GM12878 (cell line): ENCODE measurements at regions not wholly inside any gene's neighbourhood (a gene's known extent, or its start where the extent isn't known, plus 50 kb on each side); places are given as distances from the start of the nearest gene placed in this dataset.

ENCODE experiments used
- ATAC-seq: fragments of 200-7000 bp; cut with Tn5 transposase; 3 replicates; pipeline ENCODE4 v1.9.1; 2020; ENCODE audit warnings: mild to moderate bottlenecking, moderate library complexity
- BruUV-seq: library from RNA; stranded (reverse); fragments of 400-500 nt; replicated peaks from 2 replicates; lab custom pipeline; 2021; lab: Mats Ljungman, UMichigan
- CTCF ChIA-PET: fragments of 300-600 bp; sonication (Branson Sonifier 250); formaldehyde crosslinking; extraction: SDS; loops from one replicate; lab custom pipeline; 2021; ENCODE audit warnings: inconsistent platforms; lab: Yijun Ruan, JAX
- POLR2A ChIA-PET: fragments of 350-600 bp; formaldehyde crosslinking; extraction: SDS; loops from one replicate; lab custom pipeline; 2021; ENCODE audit warnings: inconsistent platforms; lab: Charles Lee
- RAD21 ChIA-PET: fragments of 300-600 bp; sonication (Branson Sonifier 250); formaldehyde crosslinking; loops from one replicate; lab custom pipeline; 2023; ENCODE audit warnings: antibody characterized with exemption; ENCODE audit not compliant: unreplicated experiment; lab: Charles Lee
- SMC1A ChIA-PET: fragments of 300-600 bp; sonication (Branson Sonifier 250); formaldehyde crosslinking; loops from one replicate; lab custom pipeline; 2023; ENCODE audit not compliant: unreplicated experiment, uncharacterized antibody; lab: Charles Lee
- DNase-seq: peaks from one replicate; pipeline ENCODE4 v3.0.0-alpha.2; 2011; ENCODE audit warnings: low read depth, low spot score
- FAIRE-seq: peaks from 3 replicates; lab custom pipeline; 2011; peaks lifted over from hg19 to GRCh38; lab: Jason Lieb, UNC
- H2AFZ ChIP-seq: 2 replicates; pipeline ENCODE4 v1.6.0; 2011; ENCODE audit warnings: low read depth, low read length, control low read depth; ENCODE audit not compliant: control insufficient read depth
- H3K27ac ChIP-seq: 2 replicates; pipeline ENCODE4 v1.5.1; 2011; ENCODE audit warnings: control low read depth; ENCODE audit not compliant: control insufficient read depth, insufficient read depth
- H3K27me3 ChIP-seq, 2 experiments: replicated peaks in 1 of 2; 2 replicates each; pipeline versions ENCODE4 v1.6.0 to v1.6.1; 2011; ENCODE audit warnings: low read length in 1 of 2; ENCODE audit not compliant: control insufficient read depth in 2 of 2, insufficient read depth in 2 of 2
- H3K36me3 ChIP-seq, 2 experiments: 2 replicates each; pipeline ENCODE4 v1.5.1; 2011; ENCODE audit warnings: low read length in 1 of 2; ENCODE audit not compliant: control insufficient read depth in 2 of 2, insufficient read depth in 2 of 2
- H3K4me1 ChIP-seq: 2 replicates; pipeline ENCODE4 v1.6.1; 2011; ENCODE audit warnings: mild to moderate bottlenecking, low read length, moderate library complexity, mixed read lengths; ENCODE audit not compliant: control insufficient read depth, insufficient read depth
- H3K4me2 ChIP-seq: 2 replicates; pipeline ENCODE4 v1.6.0; 2011; ENCODE audit warnings: control low read depth; ENCODE audit not compliant: control insufficient read depth, insufficient read depth
- H3K4me3 ChIP-seq: fragments of 200-600 bp; sonication (generic); 2 replicates; pipeline ENCODE4 v1.5.1; 2016
- H3K79me2 ChIP-seq: 2 replicates; pipeline ENCODE4 v1.6.0; 2011; ENCODE audit warnings: low read length; ENCODE audit not compliant: control insufficient read depth, insufficient read depth
- H3K9ac ChIP-seq: 2 replicates; pipeline ENCODE4 v1.8.0; 2011; ENCODE audit warnings: low read length, control low read depth, mixed read lengths; ENCODE audit not compliant: control insufficient read depth, insufficient read depth
- H3K9me3 ChIP-seq: replicated peaks from 3 replicates; pipeline ENCODE4 v1.5.1; 2011; ENCODE audit warnings: mild to moderate bottlenecking, low read length; ENCODE audit not compliant: control insufficient read depth, insufficient read depth
- H4K20me1 ChIP-seq: 2 replicates; pipeline ENCODE4 v1.6.0; 2011; ENCODE audit not compliant: control insufficient read depth, insufficient read depth
- BCLAF1 ChIP-seq: fragments of 450-650 bp; IDR thresholded peaks from 2 replicates; pipeline ENCODE4 v1.6.1; 2017; ENCODE audit warnings: antibody characterized with exemption, mild to moderate bottlenecking, moderate library complexity
- BRCA1 ChIP-seq: IDR thresholded peaks from 2 replicates; pipeline ENCODE4 v1.6.1; 2011; ENCODE audit warnings: low read depth, low read length, improper control_type of control experiment
- CBX5 ChIP-seq: sonication (generic); IDR thresholded peaks from 2 replicates; pipeline ENCODE4 v1.6.1; 2016; ENCODE audit warnings: low read depth, moderate library complexity, mild to moderate bottlenecking, inconsistent platforms
- CEBPZ ChIP-seq: fragments of 150-350 bp; IDR thresholded peaks from 2 replicates; pipeline ENCODE4 v1.6.1; 2016; ENCODE audit warnings: low read depth, low read length
- EGR1 ChIP-seq, 2 experiments: IDR thresholded peaks; 1 replicate in 1 of 2; 2 replicates in 1 of 2; pipeline ENCODE4 v1.6.1; 2011 to 2012; ENCODE audit warnings: low read depth in 2 of 2, low read length in 2 of 2, borderline replicate concordance in 1 of 2, mild to moderate bottlenecking in 1 of 2, moderate library complexity in 1 of 2
- HCFC1 ChIP-seq: fragments of 150-350 bp; IDR thresholded peaks from 2 replicates; pipeline ENCODE4 v1.6.1; 2014; ENCODE audit warnings: low read length
- MYB ChIP-seq: fragments of 150-350 bp; IDR thresholded peaks from 2 replicates; pipeline ENCODE4 v1.6.1; 2014; ENCODE audit warnings: mild to moderate bottlenecking, low read depth, low read length, borderline replicate concordance
- RAD51 ChIP-seq: fragments of 450-650 bp; IDR thresholded peaks from 2 replicates; pipeline ENCODE4 v1.6.1; 2016; ENCODE audit warnings: moderate library complexity, mild to moderate bottlenecking, inconsistent platforms
- SPI1 ChIP-seq: IDR thresholded peaks from 2 replicates; pipeline ENCODE4 v1.6.1; 2011; ENCODE audit warnings: low read depth, mild to moderate bottlenecking, low read length, moderate library complexity, borderline replicate concordance; ENCODE audit not compliant: insufficient read depth
- STAT1 ChIP-seq: fragments of 450-650 bp; conservative IDR thresholded peaks from 2 replicates; pipeline ENCODE4 v1.6.1; 2014; ENCODE audit warnings: antibody characterized with exemption, mild to moderate bottlenecking
- SUPT20H ChIP-seq: IDR thresholded peaks from 2 replicates; pipeline ENCODE4 v1.6.1; 2011; ENCODE audit warnings: low read depth, mild to moderate bottlenecking, low read length, moderate library complexity, borderline replicate concordance; ENCODE audit not compliant: control insufficient read depth
- ZNF687 ChIP-seq: fragments of 450-650 bp; IDR thresholded peaks from 2 replicates; pipeline ENCODE4 v1.6.1; 2017; ENCODE audit warnings: mild to moderate bottlenecking, moderate library complexity
- WGBS: methylation state at CpG from one replicate; pipeline ENCODE4 v1.1.6; 2016; ENCODE audit warnings: low lambda C conversion rate; ENCODE audit not compliant: insufficient replicate concordance, insufficient coverage; ENCODE audit errors: missing lambda C conversion rate; 5-methylcytosine and 5-hydroxymethylcytosine counted together
- in situ Hi-C: fragments of 300-500 bp; cut with MboI; formaldehyde crosslinking; loops from 9 replicates; pipeline ENCODE4 v1.14.3; 2018; ENCODE audit warnings: mixed read lengths
- intact Hi-C: fragments of 100-400 bp; cut with micrococcal nuclease; formaldehyde crosslinking; loops from one replicate; pipeline ENCODE4 v1.14.2; 2022; ENCODE audit not compliant: unreplicated experiment

GRCh38 chr3:98692787-98693473, 70.2 kb upstream of the ST3GAL6 start:
- H3K27ac ChIP-seq: no peak overlapping the region
- no peak overlapping the region for H3K9ac ChIP-seq
- H3K4me3 ChIP-seq: no peak overlapping the region
- in situ Hi-C loops (no loop called here), intact Hi-C loops (no loop called here)
- no peaks in the 10 kb centered on the region for H3K27me3 ChIP-seq
- SMC1A ChIA-PET: no interaction called here
- ATAC-seq: no peak
- H3K79me2 ChIP-seq: no peaks in the 10 kb centered on the region
- no peak for FAIRE-seq
- no peaks in the 10 kb centered on the region for H4K20me1 ChIP-seq
- TF ChIP-seq SUPT20H: no peak
- TF ChIP-seq SPI1: no peak
- TF ChIP-seq HCFC1: no peak
- no peak for TF ChIP-seq RAD51
- no peak for TF ChIP-seq ZNF687
- TF ChIP-seq MYB: no peak
- TF ChIP-seq CEBPZ: no peak
- TF ChIP-seq EGR1 (IDR thresholded peaks at IDR 0.05; ENCODE audit: borderline replicate concordance in 1 of 2, low read depth in 2 of 2, low read length in 2 of 2): no peak
- TF ChIP-seq CBX5: no peak
- no peak for TF ChIP-seq STAT1
- TF ChIP-seq BCLAF1: no peak
- no peak for TF ChIP-seq BRCA1
- TF ChIP-seq, all 136 proteins: peak for 0
- no peak for DNase-seq
- H2AFZ ChIP-seq: no peak overlapping the region
- ChIA-PET POLR2A (no interaction called here), RAD21 (no interaction called here), CTCF (no interaction called here)
- no TSS peak for BruUV-seq
- no peaks in the 10 kb centered on the region for H3K36me3 ChIP-seq
- no peaks in the 10 kb centered on the region for H3K4me1 ChIP-seq
- no CpG with 5 or more reads among the region's 4 CpGs for WGBS
- no peaks in the 10 kb centered on the region for H3K9me3 ChIP-seq
- H3K4me2 ChIP-seq: no peak overlapping the region
